ENCODE measurements at regions not wholly inside any gene's neighbourhood (a gene's known extent, or its start where the extent isn't known, plus 50 kb on each side); places are given as distances from the start of the nearest gene placed in this dataset.
"Not testable (repeated sequence)": the region's sequence is repeated elsewhere in the genome, so short reads cannot be mapped to it uniquely, and the experiment has no call there.

GRCh38 chr3:124636101-124636862 is 94.0 kb upstream of the UMPS start:
- Histone ChIP-seq H3K27ac (ENCODE audit: insufficient read depth, low read depth, low read length, poor library complexity, severe bottlenecking) (no peak overlapping the region), H3K27me3 (ENCODE audit: control insufficient read depth, insufficient read depth, low read length, poor library complexity, severe bottlenecking) (no peaks in the 10 kb centered on the region), H3K36me3 (ENCODE audit: control insufficient read depth, insufficient read depth, low read length) (no peaks in the 10 kb centered on the region), H3K9me3 (ENCODE audit: control insufficient read depth, low read length) (no peaks in the 10 kb centered on the region), H3K4me3 (ENCODE audit: insufficient read depth, low read depth, low read length) (no peak overlapping the region), H3K4me1 (ENCODE audit: control insufficient read depth, insufficient read depth, low read length) (no peaks in the 10 kb centered on the region)
- WGBS, 2 experiments = 57 to 65% methylated on average over 4 of the region's 5 CpGs

- Histone ChIP-seq H3K27me3 (ENCODE audit: control insufficient read depth, insufficient read depth, low read length, poor library complexity, severe bottlenecking) (no peaks in the 10 kb centered on the region), H3K4me1 (ENCODE audit: control insufficient read depth, insufficient read depth, low read length) (no peaks in the 10 kb centered on the region), H3K36me3 (ENCODE audit: control insufficient read depth, insufficient read depth, low read length) (no peaks in the 10 kb centered on the region), H3K9me3 (ENCODE audit: control insufficient read depth, low read length) (no peaks in the 10 kb centered on the region), H3K4me3 (ENCODE audit: insufficient read depth, low read depth, low read length) (no peak overlapping the region), H3K27ac (ENCODE audit: insufficient read depth, low read depth, low read length, poor library complexity, severe bottlenecking) (no peak overlapping the region)
- WGBS, 2 experiments = 84 to 85% methylated on average over 4 of the region's 4 CpGs
These were observed 93.4 kb upstream of the UMPS start for GRCh38 chr3:124636863-124637296.

- H3K36me3 ChIP-seq (ENCODE audit: control insufficient read depth, insufficient read depth, low read length) = no peaks in the 10 kb centered on the region
- no peak overlapping the region for H3K27ac ChIP-seq (ENCODE audit: insufficient read depth, low read depth, low read length, poor library complexity, severe bottlenecking)
- WGBS, 2 experiments = 84 to 91% methylated on average over 6 of the region's 6 CpGs
- H3K9me3 ChIP-seq (ENCODE audit: control insufficient read depth, low read length) = no peaks in the 10 kb centered on the region
- no peaks in the 10 kb centered on the region for H3K4me1 ChIP-seq (ENCODE audit: control insufficient read depth, insufficient read depth, low read length)
- H3K4me3 ChIP-seq (ENCODE audit: insufficient read depth, low read depth, low read length) = no peak overlapping the region
- no peaks in the 10 kb centered on the region for H3K27me3 ChIP-seq (ENCODE audit: control insufficient read depth, insufficient read depth, low read length, poor library complexity, severe bottlenecking)
These were observed 90.6 kb upstream of the UMPS start for GRCh38 chr3:124639406-124640237.

- H3K27ac ChIP-seq (ENCODE audit: insufficient read depth, low read depth, low read length, poor library complexity, severe bottlenecking) = no peak overlapping the region
- H3K4me3 ChIP-seq (ENCODE audit: insufficient read depth, low read depth, low read length) = no peak overlapping the region
- no peaks in the 10 kb centered on the region for H3K4me1 ChIP-seq (ENCODE audit: control insufficient read depth, insufficient read depth, low read length)
- H3K9me3 ChIP-seq (ENCODE audit: control insufficient read depth, low read length) = no peaks in the 10 kb centered on the region
- 87 to 89% methylated on average over 9 of the region's 9 CpGs for WGBS, 2 experiments
- H3K27me3 ChIP-seq (ENCODE audit: control insufficient read depth, insufficient read depth, low read length, poor library complexity, severe bottlenecking) = no peaks in the 10 kb centered on the region
- no peaks in the 10 kb centered on the region for H3K36me3 ChIP-seq (ENCODE audit: control insufficient read depth, insufficient read depth, low read length)
These were observed 89.5 kb upstream of the UMPS start for GRCh38 chr3:124640635-124641306.

- no peak overlapping the region for H3K4me3 ChIP-seq (ENCODE audit: insufficient read depth, low read depth, low read length)
- no peaks in the 10 kb centered on the region for H3K36me3 ChIP-seq (ENCODE audit: control insufficient read depth, insufficient read depth, low read length)
- WGBS, 2 experiments = 92 to 98% methylated on average over 6 of the region's 6 CpGs
- H3K4me1 ChIP-seq (ENCODE audit: control insufficient read depth, insufficient read depth, low read length) = peaks cover 2% of the 10 kb centered on the region
- H3K27ac ChIP-seq (ENCODE audit: insufficient read depth, low read depth, low read length, poor library complexity, severe bottlenecking) = no peak overlapping the region
- no peaks in the 10 kb centered on the region for H3K9me3 ChIP-seq (ENCODE audit: control insufficient read depth, low read length)
- no peaks in the 10 kb centered on the region for H3K27me3 ChIP-seq (ENCODE audit: control insufficient read depth, insufficient read depth, low read length, poor library complexity, severe bottlenecking)
These were observed 86.8 kb upstream of the UMPS start for GRCh38 chr3:124643453-124643852.

GRCh38 chr3:124646186-124646585 is 84.1 kb upstream of the UMPS start:
- H3K4me3 ChIP-seq (ENCODE audit: insufficient read depth, low read depth, low read length); H3K27ac ChIP-seq (ENCODE audit: insufficient read depth, low read depth, low read length, poor library complexity, severe bottlenecking); H3K4me1 ChIP-seq (ENCODE audit: control insufficient read depth, insufficient read depth, low read length); H3K36me3 ChIP-seq (ENCODE audit: control insufficient read depth, insufficient read depth, low read length); H3K27me3 ChIP-seq (ENCODE audit: control insufficient read depth, insufficient read depth, low read length, poor library complexity, severe bottlenecking); H3K9me3 ChIP-seq (ENCODE audit: control insufficient read depth, low read length): not testable (repeated sequence)
- WGBS, 2 experiments = 92 to 97% methylated on average over 3 to 4 of the region's 4 CpGs

- WGBS, 2 experiments = 38 to 61% methylated on average over 2 of the region's 2 CpGs
- H3K4me1 ChIP-seq (ENCODE audit: control insufficient read depth, insufficient read depth, low read length) = peaks cover 3% of the 10 kb centered on the region
- H3K27me3 ChIP-seq (ENCODE audit: control insufficient read depth, insufficient read depth, low read length, poor library complexity, severe bottlenecking) = no peaks in the 10 kb centered on the region
- no peaks in the 10 kb centered on the region for H3K9me3 ChIP-seq (ENCODE audit: control insufficient read depth, low read length)
- H3K4me3 ChIP-seq (ENCODE audit: insufficient read depth, low read depth, low read length) = no peak overlapping the region
- no peak overlapping the region for H3K27ac ChIP-seq (ENCODE audit: insufficient read depth, low read depth, low read length, poor library complexity, severe bottlenecking)
- no peaks in the 10 kb centered on the region for H3K36me3 ChIP-seq (ENCODE audit: control insufficient read depth, insufficient read depth, low read length)
These were observed 81.7 kb upstream of the UMPS start for GRCh38 chr3:124648551-124648950.

- no peaks in the 10 kb centered on the region for H3K9me3 ChIP-seq (ENCODE audit: control insufficient read depth, low read length)
- H3K4me1 ChIP-seq (ENCODE audit: control insufficient read depth, insufficient read depth, low read length) = peaks cover 8% of the 10 kb centered on the region
- H3K27ac ChIP-seq (ENCODE audit: insufficient read depth, low read depth, low read length, poor library complexity, severe bottlenecking) = no peak overlapping the region
- WGBS, 2 experiments = 38 to 42% methylated on average over 4 of the region's 4 CpGs
- no peak overlapping the region for H3K4me3 ChIP-seq (ENCODE audit: insufficient read depth, low read depth, low read length)
- H3K36me3 ChIP-seq (ENCODE audit: control insufficient read depth, insufficient read depth, low read length) = no peaks in the 10 kb centered on the region
- H3K27me3 ChIP-seq (ENCODE audit: control insufficient read depth, insufficient read depth, low read length, poor library complexity, severe bottlenecking) = no peaks in the 10 kb centered on the region
These were observed 79.5 kb upstream of the UMPS start for GRCh38 chr3:124650798-124651197.

GRCh38 chr3:124651416-124651815 is 78.8 kb upstream of the UMPS start:
- 86 to 90% methylated on average over 1 of the region's 1 CpG for WGBS, 2 experiments
- H3K27ac ChIP-seq (ENCODE audit: insufficient read depth, low read depth, low read length, poor library complexity, severe bottlenecking); H3K36me3 ChIP-seq (ENCODE audit: control insufficient read depth, insufficient read depth, low read length); H3K27me3 ChIP-seq (ENCODE audit: control insufficient read depth, insufficient read depth, low read length, poor library complexity, severe bottlenecking); H3K4me3 ChIP-seq (ENCODE audit: insufficient read depth, low read depth, low read length); H3K9me3 ChIP-seq (ENCODE audit: control insufficient read depth, low read length); H3K4me1 ChIP-seq (ENCODE audit: control insufficient read depth, insufficient read depth, low read length): not testable (repeated sequence)

GRCh38 chr3:124652009-124652408 is 78.2 kb upstream of the UMPS start:
- H3K4me1 ChIP-seq (ENCODE audit: control insufficient read depth, insufficient read depth, low read length) = peaks cover 8% of the 10 kb centered on the region

More at GRCh38 chr3:124652009-124652408, 78.2 kb upstream of the UMPS start:
- no peak overlapping the region for H3K4me3 ChIP-seq (ENCODE audit: insufficient read depth, low read depth, low read length)
- H3K27ac ChIP-seq (ENCODE audit: insufficient read depth, low read depth, low read length, poor library complexity, severe bottlenecking) = no peak overlapping the region
- no peaks in the 10 kb centered on the region for H3K27me3 ChIP-seq (ENCODE audit: control insufficient read depth, insufficient read depth, low read length, poor library complexity, severe bottlenecking)
- no peaks in the 10 kb centered on the region for H3K9me3 ChIP-seq (ENCODE audit: control insufficient read depth, low read length)
- no peaks in the 10 kb centered on the region for H3K36me3 ChIP-seq (ENCODE audit: control insufficient read depth, insufficient read depth, low read length)
